Dedifferentiated amniotic fluid mesenchymal stem cell (primary cell): ENCODE measurements at regions not wholly inside any gene's neighbourhood (a gene's known extent, or its start where the extent isn't known, plus 50 kb on each side); places are given as distances from the start of the nearest gene placed in this dataset.
"Not testable (repeated sequence)": the region's sequence is repeated elsewhere in the genome, so short reads cannot be mapped to it uniquely, and the experiment has no call there.

Source experiments
- DNase-seq: peaks from one replicate; pipeline ENCODE4 v3.0.0-alpha.2; 2016; ENCODE audit errors: extremely low spot score

- no peak for DNase-seq
Observed at GRCh38 chr13:110809871-110810486, 96.5 kb downstream of the ING1 start.

DNA sequence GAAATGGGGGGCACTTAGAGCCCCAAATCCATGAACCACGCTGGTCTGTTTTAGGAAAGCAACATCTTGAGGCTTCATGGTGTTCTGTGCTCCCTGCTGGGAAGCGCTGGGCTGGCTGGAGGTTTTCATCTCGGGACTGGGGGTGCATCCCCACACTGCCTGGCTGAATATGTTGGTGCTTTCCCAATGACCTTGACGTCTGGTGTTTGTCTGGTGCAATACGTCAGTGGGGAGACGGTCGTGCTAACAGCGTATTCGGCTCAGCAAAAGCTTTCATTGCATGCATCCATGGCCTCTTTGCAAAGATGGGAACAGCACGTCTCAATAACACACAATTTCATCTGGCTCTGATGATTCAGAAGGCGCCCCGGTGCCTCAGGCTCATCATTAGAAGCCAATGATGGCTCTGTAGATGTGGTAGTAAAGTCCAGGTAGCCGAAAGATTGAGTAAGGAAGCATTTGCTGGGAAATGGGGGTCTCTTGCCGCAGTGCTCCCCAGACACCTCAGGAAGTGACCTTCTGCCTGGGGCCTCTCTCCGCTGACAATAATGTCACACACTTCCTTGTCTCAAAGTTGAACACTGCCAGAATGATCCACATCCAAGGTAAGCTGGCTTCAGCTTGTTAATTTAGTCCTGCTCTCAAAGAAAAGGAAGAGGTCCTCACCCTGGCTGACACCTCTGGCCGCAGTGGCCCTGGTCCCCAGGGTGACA, 97.7 kb downstream of the ING1 start:
- DNase-seq: no peak

- no peak for DNase-seq
Observed at GRCh38 chr13:110811771-110812120, 98.2 kb downstream of the ING1 start.

GRCh38 chr13:110812121-110812868, 98.8 kb downstream of the ING1 start:
- no peak for DNase-seq

DNA sequence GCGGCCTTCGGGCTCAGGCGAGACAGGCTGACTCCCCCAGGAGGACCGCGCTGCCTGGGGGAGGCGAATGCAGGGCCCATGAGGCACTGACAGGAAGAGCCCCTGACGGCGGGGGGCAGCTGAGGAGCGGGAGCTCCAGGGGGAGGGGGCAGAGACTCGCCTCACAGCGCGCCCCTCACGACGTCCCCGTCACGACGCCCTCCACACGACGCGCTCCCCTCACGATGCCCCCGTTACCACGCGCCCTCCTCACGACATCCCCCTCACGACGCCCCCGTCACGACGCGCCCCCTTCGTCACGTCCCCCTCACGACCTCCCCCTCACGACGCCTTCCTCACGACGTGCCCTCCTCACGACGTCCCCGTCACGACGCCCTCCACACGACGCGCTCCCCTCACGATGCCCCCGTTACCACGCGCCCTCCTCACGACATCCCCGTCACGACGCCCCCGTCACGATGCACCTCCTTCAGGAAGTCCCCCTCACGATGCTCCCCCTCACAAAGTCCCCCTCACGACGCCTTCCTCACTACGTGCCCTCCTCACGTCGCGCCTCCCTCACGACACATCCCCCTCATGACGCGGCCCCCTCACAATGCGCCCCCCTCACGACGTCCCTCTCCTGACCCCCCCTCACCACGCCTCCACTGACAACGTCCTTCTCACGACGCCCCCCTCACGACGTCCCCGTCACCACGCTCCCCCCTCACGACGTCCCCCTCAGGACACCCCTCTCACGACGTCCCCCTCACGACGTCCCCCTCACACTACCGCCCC, 99.6 kb downstream of the ING1 start:
- DNase-seq: no peak

- no peak for DNase-seq
Observed at GRCh38 chr13:110813646-110814624, 100.4 kb downstream of the ING1 start.

- no peak for DNase-seq
Observed at GRCh38 chr13:110815471-110816204, 99.2 kb downstream of the ANKRD10 start.

- DNase-seq: no peak
Observed at GRCh38 chr13:110816500-110816899, 98.4 kb downstream of the ANKRD10 start.

DNA sequence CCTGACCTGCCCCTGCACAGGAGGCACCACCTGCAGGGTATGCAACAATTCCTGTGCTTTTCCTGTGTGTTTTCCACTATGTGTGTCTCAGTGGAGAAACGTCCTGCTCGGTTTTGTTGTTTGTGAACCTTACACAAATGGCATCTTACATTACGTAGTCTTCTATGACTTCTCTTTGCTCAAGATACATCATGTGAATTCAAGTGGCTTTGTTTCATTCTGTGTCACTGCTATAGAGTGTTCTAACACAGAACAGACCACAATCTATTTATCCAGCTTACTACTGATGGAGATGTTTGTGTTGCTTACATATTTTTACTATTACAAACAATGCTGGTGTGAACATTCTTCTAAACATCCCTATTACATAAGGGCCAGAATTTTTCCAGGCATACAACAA, 97.7 kb downstream of the ANKRD10 start:
- DNase-seq: no peak

- DNase-seq: no peak
Observed at GRCh38 chr13:110818747-110819146, 96.1 kb downstream of the ANKRD10 start.

GRCh38 chr13:110819203-110820014, 95.5 kb downstream of the ANKRD10 start:
- peak; percentile 65 for DNase-seq

GRCh38 chr13:110820322-110820721, 94.5 kb downstream of the ANKRD10 start:
- no peak for DNase-seq

DNA sequence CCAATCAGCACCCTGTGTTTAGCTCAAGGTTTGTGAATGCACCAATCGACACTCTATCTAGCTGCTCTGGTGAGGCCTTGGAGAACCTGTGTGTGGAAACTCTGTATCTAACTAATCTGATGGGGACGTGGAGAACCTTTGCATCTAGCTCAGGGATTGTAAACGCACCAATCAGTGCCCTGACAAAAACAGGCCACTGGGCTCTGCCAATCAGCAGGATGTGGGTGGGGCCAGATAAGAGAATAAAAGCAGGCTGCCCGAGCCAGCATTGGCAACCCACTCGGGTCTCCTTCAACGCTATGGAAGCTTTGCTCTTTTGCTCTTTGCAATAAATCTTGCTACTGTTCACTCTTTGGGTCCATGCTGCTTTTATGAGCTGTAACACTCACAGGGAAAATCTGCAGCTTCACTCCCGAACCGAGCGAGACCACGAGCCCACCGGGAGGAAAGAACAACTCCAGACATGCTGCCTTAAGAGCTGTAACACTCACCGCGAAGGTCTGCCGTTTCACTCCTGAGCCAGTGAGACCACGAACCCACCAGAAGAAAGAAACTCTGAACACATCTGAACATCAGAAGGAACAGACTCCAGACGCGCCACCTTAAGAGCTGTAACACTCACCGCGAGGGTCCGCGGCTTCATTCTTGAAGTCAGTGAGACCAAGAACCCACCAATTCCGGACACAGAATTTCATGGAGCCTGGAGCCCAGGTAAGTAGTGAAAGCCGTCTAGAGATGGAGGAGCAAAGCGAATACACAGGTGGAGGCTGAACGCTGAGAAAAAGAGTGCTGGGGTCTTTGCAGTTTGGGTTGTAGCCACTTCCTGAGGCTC, 92.8 kb downstream of the ANKRD10 start:
- not testable (repeated sequence) for DNase-seq

DNA sequence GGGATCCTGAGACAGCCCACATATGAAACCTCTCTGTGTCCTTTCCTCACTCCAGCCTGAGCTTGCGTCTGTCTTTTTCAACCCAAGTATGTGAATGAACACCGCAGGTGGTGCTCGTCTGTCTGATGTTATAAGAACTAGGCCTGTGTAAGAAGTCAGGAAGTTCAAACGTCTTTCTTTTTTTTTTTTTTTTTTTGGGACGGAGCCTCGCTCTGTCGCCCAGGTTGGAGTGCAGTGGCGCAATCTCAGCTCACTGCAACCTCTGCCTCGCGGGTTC, 92.3 kb downstream of the ANKRD10 start:
- no peak for DNase-seq

- DNase-seq: no peak
Observed at GRCh38 chr13:110824702-110825300, 90.1 kb downstream of the ANKRD10 start.

DNA sequence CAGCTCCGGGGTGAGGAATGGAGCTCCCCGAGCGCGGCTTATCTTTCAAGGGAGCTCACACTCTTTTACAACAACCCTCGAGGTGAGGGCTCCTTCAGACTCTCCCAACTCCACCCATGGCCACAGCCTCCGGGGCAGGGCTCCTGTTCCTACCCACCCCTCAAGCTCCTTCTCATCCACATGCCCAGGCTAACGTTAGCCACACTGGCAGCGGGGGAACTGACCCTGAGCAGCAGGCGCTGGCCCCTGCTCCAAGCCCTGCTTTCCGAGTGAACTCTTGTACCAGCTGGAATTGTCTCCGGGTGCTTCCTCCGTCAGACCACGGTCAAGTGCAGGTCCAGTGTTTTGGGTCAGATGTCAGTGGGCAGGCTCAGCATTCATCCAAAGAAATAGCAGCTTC, 89.4 kb downstream of the ANKRD10 start:
- DNase-seq: no peak

DNA sequence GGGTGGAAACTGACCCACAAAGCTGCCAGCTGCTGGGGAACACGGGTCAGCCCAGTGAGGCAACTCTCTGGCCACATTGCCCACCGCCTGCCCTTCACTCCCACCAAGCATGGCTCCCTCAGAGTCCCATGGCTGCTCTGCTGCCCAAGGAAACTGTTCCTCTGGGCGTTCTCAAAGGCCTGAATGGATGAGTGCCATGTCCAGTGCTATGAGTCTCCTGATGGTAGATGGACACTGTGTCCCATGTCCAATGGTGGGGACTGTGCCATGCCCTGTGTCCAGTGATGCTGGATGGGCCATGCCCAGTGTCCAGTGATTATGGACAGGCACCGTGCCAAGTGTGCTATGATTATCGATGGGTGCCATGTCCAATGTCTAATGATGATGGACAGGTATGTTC, 88.8 kb downstream of the ANKRD10 start:
- DNase-seq: no peak

DNA sequence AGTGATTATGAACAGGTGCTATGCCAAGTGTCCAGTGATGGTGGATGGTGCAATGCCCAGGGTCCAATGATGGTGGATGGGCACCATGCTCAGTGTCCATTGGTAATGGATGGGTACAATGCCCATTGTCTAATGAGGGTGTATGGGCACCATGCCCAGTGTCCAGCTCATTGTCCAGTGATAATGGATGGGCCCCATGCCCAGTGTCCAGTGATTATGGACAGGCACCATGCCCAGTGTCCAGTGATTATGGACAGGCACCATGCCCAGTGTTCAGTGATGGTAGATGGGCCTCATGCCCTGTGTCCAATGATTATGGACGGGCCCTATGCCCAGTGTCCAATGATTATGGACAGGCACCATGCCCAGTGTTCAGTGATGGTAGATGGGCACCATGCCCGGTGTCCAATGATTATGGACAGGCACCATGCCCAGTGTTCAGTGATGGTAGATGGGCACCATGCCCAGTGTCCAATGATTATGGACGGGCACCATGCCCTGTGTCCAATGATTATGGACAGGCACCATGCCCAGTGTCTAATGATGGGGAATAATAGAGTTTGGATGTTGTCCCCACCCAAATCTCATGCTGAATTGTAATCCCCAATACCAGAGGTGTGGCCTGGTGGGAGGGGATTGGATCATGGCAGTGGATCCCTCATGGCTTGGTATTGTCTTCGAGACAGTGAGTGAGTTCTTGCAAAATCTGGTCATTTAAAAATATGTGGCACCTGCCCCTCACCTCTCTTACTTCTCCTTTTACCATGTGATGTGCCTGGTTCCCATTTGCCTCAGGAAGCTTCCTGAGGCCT, 87.8 kb downstream of the ANKRD10 start:
- no peak for DNase-seq
